ENCODE measurements at regions not wholly inside any gene's neighbourhood (a gene's known extent, or its start where the extent isn't known, plus 50 kb on each side); places are given as distances from the start of the nearest gene placed in this dataset.
"Not testable (repeated sequence)": the region's sequence is repeated elsewhere in the genome, so short reads cannot be mapped to it uniquely, and the experiment has no call there.

DNA sequence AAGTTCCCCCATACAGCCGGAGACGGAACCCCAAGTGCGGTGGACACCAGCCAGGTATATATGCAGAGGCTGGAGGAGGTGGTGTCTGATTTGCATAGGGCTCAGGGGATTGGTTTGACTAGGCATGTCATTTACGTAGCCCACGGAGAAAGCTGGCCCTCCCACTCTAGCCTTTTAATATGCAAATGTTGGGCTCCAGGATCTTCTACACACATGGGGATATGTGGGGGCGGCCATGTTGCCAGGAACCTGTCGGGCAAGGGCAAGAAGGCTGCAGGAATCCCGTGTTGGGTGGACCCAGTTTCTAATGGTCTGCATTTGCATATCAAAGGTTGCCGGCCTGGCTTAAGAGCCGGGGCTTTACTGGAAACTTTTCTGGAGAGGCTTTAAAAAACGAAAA lies 57.4 kb downstream of the FTHL17 start:
- not testable (repeated sequence) for H3K27ac Mint-ChIP-seq, H3K9me3 Mint-ChIP-seq, H3K4me1 Mint-ChIP-seq, H3K36me3 Mint-ChIP-seq, DNase-seq, H3K4me3 Mint-ChIP-seq
- peaks cover 0 to 10% (median 2%) of the 10 kb centered on the region in 3 donors for H3K27me3 Mint-ChIP-seq (ENCODE audit: low read depth in 3 of 3)

DNA sequence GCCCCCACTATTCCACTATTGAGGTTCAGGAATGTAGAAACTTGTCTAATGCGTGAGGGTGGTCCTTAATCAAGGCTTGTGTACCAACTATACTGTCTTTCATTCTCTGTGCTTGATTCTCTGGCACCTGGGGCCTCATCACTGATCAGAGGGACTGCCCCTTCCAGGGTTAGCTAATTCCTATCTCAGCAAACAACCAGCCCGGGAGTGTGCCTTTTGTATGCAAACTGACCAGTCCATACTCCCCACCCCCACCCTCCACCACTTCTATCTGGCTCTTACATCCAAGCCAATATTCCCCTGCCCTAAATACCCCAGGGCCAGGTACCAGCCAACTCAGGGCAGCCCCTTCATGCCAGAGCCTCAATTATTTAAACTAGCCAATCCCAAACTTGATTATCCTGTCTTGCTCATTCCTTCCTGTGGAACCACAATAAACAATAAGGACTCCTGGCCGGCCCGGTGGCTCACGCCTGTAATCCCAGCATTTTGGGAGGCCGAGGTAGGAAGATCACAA lies 59.3 kb downstream of the FTHL17 start:
- no peak overlapping the region for H3K4me3 Mint-ChIP-seq
- no peaks in the 10 kb centered on the region for H3K4me1 Mint-ChIP-seq
- no peaks in the 10 kb centered on the region for H3K36me3 Mint-ChIP-seq
- H3K27ac Mint-ChIP-seq = no peak overlapping the region
- H3K27me3 Mint-ChIP-seq (ENCODE audit: low read depth in 3 of 3) = peaks cover under 1 to 9% (median 4%) of the 10 kb centered on the region in 3 donors
- DNase-seq = no peak
- H3K9me3 Mint-ChIP-seq = no peaks in the 10 kb centered on the region

DNA sequence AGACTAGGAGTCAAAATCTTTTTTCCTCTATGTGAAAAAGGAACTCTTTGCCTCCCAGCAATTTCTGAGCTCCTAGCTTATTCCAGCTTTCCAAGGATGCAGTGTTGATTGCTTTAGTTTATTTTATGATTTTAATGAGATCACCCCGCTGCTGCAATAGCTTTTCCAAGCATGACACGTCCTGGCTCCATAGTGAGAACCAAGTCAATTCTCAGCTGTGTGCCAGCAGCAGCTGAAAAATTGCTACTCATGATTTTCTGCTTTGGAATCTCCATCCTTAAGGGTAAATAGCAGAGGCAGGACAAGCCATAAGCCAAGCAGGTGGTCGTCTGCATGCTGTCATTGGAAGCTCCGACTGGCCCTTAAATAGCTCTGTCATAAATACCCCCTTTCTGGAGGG lies 64.5 kb downstream of the FTHL17 start:
- H3K9me3 Mint-ChIP-seq = peaks cover 0 to 2% (median 0%) of the 10 kb centered on the region in 6 donors
- no peaks in the 10 kb centered on the region for H3K36me3 Mint-ChIP-seq
- DNase-seq = no peak
- no peak overlapping the region for H3K27ac Mint-ChIP-seq
- H3K27me3 Mint-ChIP-seq (ENCODE audit: low read depth in 3 of 3) = peaks cover 0 to 6% (median 5%) of the 10 kb centered on the region in 3 donors
- no peaks in the 10 kb centered on the region for H3K4me1 Mint-ChIP-seq
- no peak overlapping the region for H3K4me3 Mint-ChIP-seq

GRCh38 chrX:31006027-31006426 lies 65.8 kb downstream of the FTHL17 start:
- DNase-seq = no peak
- Mint-ChIP-seq H3K9me3 (peaks cover 0 to 2% (median 0%) of the 10 kb centered on the region in 6 donors), H3K27me3 (ENCODE audit: low read depth in 3 of 3) (peaks cover 0 to 6% (median 1%) of the 10 kb centered on the region in 3 donors), H3K27ac (no peak overlapping the region), H3K4me1 (no peaks in the 10 kb centered on the region), H3K4me3 (no peak overlapping the region), H3K36me3 (no peaks in the 10 kb centered on the region)

GRCh38 chrX:30997411-30997810 lies 74.4 kb downstream of the FTHL17 start:
- Mint-ChIP-seq H3K36me3 (no peaks in the 10 kb centered on the region), H3K27ac (no peak overlapping the region), H3K27me3 (ENCODE audit: low read depth in 3 of 3) (peaks cover 0 to 8% (median 2%) of the 10 kb centered on the region in 3 donors), H3K4me1 (peaks cover 1 to 8% of the 10 kb centered on the region in 2 donors), H3K9me3 (peaks cover 0 to 4% (median 0%) of the 10 kb centered on the region in 6 donors), H3K4me3 (no peak overlapping the region)
- no peak for DNase-seq

DNA sequence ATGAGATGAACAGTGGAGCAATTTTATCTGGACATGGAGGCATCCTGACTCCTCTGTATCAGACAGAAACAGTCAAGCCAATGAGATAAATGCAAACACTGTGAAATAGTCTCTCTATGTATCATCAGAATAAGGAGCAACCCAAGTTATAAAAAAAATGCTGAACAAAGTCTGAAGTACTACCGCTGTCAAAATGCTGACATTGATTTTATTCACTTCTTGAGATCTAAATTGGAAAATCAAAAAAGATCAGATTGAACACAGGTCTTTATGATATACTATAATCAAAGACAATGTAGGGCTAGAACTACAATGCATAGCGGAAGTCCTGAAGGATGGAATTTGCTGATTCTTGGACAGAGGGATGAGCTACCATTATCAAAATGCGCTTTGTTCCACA lies 76.1 kb downstream of the FTHL17 start:
- Mint-ChIP-seq H3K27ac (no peak overlapping the region), H3K27me3 (ENCODE audit: low read depth in 3 of 3) (peaks cover 0 to 10% (median 2%) of the 10 kb centered on the region in 3 donors), H3K4me1 (peaks cover 1 to 14% of the 10 kb centered on the region in 2 donors), H3K36me3 (no peaks in the 10 kb centered on the region), H3K9me3 (peaks cover 0 to 4% (median 0%) of the 10 kb centered on the region in 6 donors), H3K4me3 (no peak overlapping the region)
- DNase-seq = no peak

DNA sequence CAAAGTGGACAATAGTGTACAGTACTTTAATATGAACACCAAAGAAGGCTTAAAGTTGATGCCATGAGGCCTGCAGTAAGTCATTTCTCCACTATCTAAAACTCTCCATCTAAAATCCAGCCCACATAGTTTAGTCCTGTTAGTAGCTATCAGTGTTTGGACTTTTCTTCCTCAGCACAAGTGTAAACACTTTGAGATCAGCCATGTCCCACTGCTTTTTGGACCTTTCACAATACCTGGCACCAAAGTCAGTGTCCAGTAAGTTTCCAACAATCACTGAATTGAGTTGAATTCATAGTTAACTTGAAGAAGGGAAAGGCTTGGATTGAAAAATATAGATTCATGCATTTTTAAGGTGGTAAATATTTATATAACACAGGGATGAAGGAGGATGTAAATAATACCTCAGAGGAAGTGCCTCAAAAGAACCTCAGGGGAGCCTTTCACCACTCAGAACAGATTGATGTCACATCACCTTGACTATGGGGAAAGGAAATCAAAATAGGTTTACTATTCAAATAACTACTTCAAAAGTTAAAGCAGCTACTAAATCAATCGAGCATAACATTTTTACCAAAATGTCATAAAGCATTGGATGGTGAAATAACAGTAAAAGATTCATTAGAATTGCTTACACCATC lies 76.7 kb downstream of the FTHL17 start:
- no peaks in the 10 kb centered on the region for H3K36me3 Mint-ChIP-seq
- peaks cover 1 to 14% of the 10 kb centered on the region in 2 donors for H3K4me1 Mint-ChIP-seq
- H3K4me3 Mint-ChIP-seq = no peak overlapping the region
- no peak for DNase-seq
- H3K9me3 Mint-ChIP-seq = peaks cover 0 to 3% (median 0%) of the 10 kb centered on the region in 6 donors
- H3K27me3 Mint-ChIP-seq (ENCODE audit: low read depth in 3 of 3) = peaks cover 0 to 10% (median 2%) of the 10 kb centered on the region in 3 donors
- no peak overlapping the region for H3K27ac Mint-ChIP-seq

- H3K4me3 Mint-ChIP-seq; H3K27me3 Mint-ChIP-seq (ENCODE audit: low read depth in 3 of 3); DNase-seq; H3K36me3 Mint-ChIP-seq; H3K9me3 Mint-ChIP-seq; H3K27ac Mint-ChIP-seq: not testable (repeated sequence)
- H3K4me1 Mint-ChIP-seq = peaks cover 1 to 14% of the 10 kb centered on the region in 2 donors
Measured at GRCh38 chrX:30994018-30994417, 77.8 kb downstream of the FTHL17 start.

GRCh38 chrX:30992381-30992904 lies 79.4 kb downstream of the FTHL17 start:
- H3K27ac Mint-ChIP-seq = peak overlapping the region in 1 of 6 donors; percentile 3
- peaks cover 0 to 7% (median 0%) of the 10 kb centered on the region in 3 donors for H3K27me3 Mint-ChIP-seq (ENCODE audit: low read depth in 3 of 3)
- H3K4me3 Mint-ChIP-seq = peak overlapping the region in 1 of 5 donors; percentile 9
- no peaks in the 10 kb centered on the region for H3K36me3 Mint-ChIP-seq
- H3K4me1 Mint-ChIP-seq = peaks cover 1 to 14% of the 10 kb centered on the region in 2 donors
- H3K9me3 Mint-ChIP-seq = no peaks in the 10 kb centered on the region
- no peak for DNase-seq

GRCh38 chrX:30990361-30990760 lies 81.5 kb downstream of the FTHL17 start:
- Mint-ChIP-seq H3K27ac (no peak overlapping the region), H3K27me3 (ENCODE audit: low read depth in 3 of 3) (peaks cover 0 to 7% (median 0%) of the 10 kb centered on the region in 3 donors), H3K4me1 (peaks cover 1 to 13% of the 10 kb centered on the region in 2 donors), H3K9me3 (peaks cover 0 to 2% (median 0%) of the 10 kb centered on the region in 6 donors), H3K4me3 (no peak overlapping the region), H3K36me3 (no peaks in the 10 kb centered on the region)
- DNase-seq = no peak

DNA sequence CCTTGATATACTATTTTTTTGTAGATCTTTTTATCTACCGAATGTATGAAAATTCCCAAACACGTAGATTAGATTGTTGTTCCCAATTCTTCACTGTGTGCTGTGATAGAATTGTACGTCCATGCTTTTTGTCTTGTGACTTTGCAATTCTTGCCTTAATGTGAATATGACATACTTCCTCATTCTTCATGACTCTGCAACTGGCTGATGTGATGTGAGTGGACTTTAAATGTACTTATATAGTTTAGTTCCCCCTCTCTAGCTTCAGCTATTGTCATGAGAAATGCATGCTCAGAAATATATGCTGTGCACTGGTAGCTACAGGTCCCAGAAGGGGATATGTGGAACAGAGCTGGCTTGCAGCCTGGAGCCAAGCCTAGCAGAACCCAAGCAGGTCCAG lies 89.4 kb downstream of the FTHL17 start:
- Mint-ChIP-seq H3K27ac (no peak overlapping the region), H3K4me3 (no peak overlapping the region), H3K4me1 (no peaks in the 10 kb centered on the region), H3K36me3 (no peaks in the 10 kb centered on the region), H3K9me3 (peaks cover 0 to 2% (median 0%) of the 10 kb centered on the region in 6 donors), H3K27me3 (ENCODE audit: low read depth in 3 of 3) (peaks cover 1 to 4% (median 3%) of the 10 kb centered on the region in 3 donors)
- DNase-seq = no peak

DNA sequence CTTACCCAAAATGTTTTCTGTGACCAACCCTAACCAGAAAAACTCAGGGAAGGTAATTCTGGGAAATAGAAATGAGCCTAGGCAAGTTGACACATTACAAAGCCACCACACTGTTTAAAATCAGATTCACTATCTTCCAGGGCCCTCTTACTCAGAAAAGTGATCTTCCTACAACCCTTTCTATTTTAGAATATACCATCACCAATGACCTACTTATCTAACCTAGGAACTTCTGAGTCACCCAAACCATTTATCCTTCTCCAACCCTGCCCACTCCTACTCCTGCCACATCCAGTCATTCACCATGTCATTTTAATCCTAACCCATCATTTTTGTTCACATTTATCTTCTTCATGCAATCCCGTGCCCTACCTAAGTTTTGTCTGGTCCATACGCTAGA lies 89.9 kb downstream of the FTHL17 start:
- DNase-seq = no peak
- H3K9me3 Mint-ChIP-seq = peaks cover 0 to 2% (median 0%) of the 10 kb centered on the region in 6 donors
- H3K4me3 Mint-ChIP-seq = no peak overlapping the region
- H3K4me1 Mint-ChIP-seq = no peaks in the 10 kb centered on the region
- no peak overlapping the region for H3K27ac Mint-ChIP-seq
- H3K36me3 Mint-ChIP-seq = no peaks in the 10 kb centered on the region
- peaks cover 3 to 4% (median 4%) of the 10 kb centered on the region in 3 donors for H3K27me3 Mint-ChIP-seq (ENCODE audit: low read depth in 3 of 3)

DNA sequence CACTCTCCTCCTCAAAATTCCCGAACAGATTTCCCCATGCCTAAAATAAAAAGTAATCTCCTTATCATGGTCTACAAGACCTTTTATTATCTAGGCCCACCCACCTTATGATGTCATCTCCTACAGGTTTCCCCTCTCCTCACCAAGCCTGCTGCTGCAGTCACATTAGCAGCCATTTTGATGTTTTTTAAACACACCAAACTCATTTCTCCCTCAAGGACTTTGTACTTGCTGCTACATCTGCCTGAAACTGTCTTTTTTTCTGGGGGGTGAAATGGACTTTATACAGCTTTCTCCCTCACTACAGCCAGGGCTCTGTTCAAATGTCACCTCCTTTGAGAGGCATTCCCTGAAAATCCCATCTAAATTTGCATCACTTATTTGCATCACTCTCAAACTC lies 90.2 kb upstream of the TAB3 start:
- no peaks in the 10 kb centered on the region for H3K36me3 Mint-ChIP-seq
- H3K27me3 Mint-ChIP-seq (ENCODE audit: low read depth in 3 of 3) = peaks cover 3 to 7% (median 7%) of the 10 kb centered on the region in 3 donors
- H3K4me1 Mint-ChIP-seq = no peaks in the 10 kb centered on the region
- no peaks in the 10 kb centered on the region for H3K9me3 Mint-ChIP-seq
- no peak overlapping the region for H3K4me3 Mint-ChIP-seq
- H3K27ac Mint-ChIP-seq = no peak overlapping the region
- no peak for DNase-seq

DNA sequence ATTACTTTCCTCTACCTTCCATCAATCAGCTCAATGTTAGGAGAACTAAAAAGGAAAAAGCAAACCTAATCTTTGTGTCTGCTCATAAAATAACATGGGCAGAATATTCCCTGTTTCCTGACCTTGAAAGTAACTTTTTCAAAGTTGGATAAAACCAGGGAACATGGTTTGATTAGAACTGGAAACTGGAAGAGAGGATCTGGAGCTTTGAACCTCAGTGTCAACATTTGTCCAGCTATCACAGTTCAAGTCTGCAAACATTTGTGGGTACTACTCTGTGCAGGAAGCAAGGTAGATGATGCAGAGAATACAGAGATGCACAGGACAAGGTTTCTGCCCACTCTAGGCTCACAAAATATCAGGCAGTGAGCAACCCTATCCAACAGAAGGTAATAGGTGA lies 86.4 kb upstream of the TAB3 start:
- Mint-ChIP-seq H3K9me3 (no peaks in the 10 kb centered on the region), H3K4me1 (peaks cover 5 to 7% of the 10 kb centered on the region in 2 donors), H3K27ac (no peak overlapping the region), H3K4me3 (no peak overlapping the region), H3K27me3 (ENCODE audit: low read depth in 3 of 3) (peaks cover 3 to 16% (median 7%) of the 10 kb centered on the region in 3 donors), H3K36me3 (no peaks in the 10 kb centered on the region)
- DNase-seq = no peak

All from immature natural killer cell (primary cell).